ENCODE measurements at regions not wholly inside any gene's neighbourhood (a gene's known extent, or its start where the extent isn't known, plus 50 kb on each side); places are given as distances from the start of the nearest gene placed in this dataset.

DNA sequence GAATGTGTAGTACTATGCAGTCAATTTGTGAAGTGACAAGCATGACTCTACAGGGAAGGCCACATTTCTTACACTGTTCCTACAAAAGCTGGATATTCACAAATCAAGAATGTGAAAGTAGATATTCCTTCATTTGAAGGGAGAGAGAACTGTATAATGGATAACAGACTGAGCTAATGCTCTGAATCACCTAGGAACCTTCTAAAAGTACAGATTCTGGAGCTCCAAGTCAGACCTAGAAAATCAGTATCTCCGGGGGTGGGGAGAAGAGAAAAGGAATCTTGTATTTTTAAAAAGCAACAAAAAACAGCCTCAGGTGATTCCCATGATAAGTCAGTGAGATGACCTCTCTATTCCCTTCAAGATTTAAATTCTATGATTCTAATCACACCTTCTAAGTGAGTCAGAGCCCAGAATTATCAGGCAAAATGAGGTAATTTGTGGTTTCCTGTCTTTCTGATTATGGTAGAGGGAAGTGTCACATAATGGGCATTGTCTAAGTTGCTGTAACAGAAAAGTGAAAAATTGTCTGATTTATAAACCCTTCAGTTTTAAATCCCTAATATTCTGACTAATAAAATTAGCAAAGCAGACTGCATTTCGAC, 80.9 kb downstream of the IL21 start:
- TF ChIP-seq, protein P1, sequence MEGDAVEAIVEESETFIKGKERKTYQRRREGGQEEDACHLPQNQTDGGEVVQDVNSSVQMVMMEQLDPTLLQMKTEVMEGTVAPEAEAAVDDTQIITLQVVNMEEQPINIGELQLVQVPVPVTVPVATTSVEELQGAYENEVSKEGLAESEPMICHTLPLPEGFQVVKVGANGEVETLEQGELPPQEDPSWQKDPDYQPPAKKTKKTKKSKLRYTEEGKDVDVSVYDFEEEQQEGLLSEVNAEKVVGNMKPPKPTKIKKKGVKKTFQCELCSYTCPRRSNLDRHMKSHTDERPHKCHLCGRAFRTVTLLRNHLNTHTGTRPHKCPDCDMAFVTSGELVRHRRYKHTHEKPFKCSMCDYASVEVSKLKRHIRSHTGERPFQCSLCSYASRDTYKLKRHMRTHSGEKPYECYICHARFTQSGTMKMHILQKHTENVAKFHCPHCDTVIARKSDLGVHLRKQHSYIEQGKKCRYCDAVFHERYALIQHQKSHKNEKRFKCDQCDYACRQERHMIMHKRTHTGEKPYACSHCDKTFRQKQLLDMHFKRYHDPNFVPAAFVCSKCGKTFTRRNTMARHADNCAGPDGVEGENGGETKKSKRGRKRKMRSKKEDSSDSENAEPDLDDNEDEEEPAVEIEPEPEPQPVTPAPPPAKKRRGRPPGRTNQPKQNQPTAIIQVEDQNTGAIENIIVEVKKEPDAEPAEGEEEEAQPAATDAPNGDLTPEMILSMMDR (IDR thresholded peaks at IDR 0.05): no peak
- TF ChIP-seq POLR2A (IDR thresholded peaks at IDR 0.05) (no peak), POLR2AphosphoS5 (IDR thresholded peaks at IDR 0.05) (no peak)

Measured in breast epithelium (tissue), 3 donors.